Dermis microvascular lymphatic vessel endothelial cell (primary cell): ENCODE measurements at regions not wholly inside any gene's neighbourhood (a gene's known extent, or its start where the extent isn't known, plus 50 kb on each side); places are given as distances from the start of the nearest gene placed in this dataset.
"Not testable (repeated sequence)": the region's sequence is repeated elsewhere in the genome, so short reads cannot be mapped to it uniquely, and the experiment has no call there.

ENCODE experiments used
- DNase-seq, 2 donors: peaks; one replicate each; pipeline versions ENCODE4 v3.0.0 to v3.0.0-alpha.2; 2010; ENCODE audit warnings: low read depth in 2 of 2

DNA sequence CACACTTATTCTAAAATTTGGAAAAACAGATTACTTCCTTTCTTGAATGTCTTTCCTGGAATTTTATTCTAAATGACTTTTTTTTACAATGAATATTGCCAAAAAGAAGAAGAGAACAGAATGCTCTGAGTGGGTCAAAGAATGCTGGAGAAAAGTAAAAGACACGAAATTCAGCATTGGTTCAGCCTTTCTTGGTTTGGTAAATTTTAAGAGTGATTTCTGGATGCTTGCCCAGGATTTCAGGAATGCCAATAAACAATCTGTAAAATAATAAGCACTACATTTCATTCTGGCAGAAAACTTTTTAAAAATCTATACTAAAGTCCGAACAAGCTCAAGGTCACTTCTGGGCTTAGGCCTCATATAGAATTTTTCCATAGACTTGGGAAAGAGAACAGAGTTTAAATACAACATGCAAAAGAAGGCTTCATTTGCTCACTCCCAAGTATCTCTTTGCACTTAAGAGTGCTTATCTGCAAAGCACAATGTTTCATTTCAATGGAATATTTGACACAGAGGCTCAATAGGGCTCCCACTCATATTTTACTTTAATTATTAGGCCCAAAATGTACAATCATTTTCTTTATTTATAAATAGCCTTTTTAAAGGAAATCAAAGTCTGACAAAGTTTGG lies 359.5 kb upstream of the ANKRD30A start:
- DNase-seq: no peak

DNA sequence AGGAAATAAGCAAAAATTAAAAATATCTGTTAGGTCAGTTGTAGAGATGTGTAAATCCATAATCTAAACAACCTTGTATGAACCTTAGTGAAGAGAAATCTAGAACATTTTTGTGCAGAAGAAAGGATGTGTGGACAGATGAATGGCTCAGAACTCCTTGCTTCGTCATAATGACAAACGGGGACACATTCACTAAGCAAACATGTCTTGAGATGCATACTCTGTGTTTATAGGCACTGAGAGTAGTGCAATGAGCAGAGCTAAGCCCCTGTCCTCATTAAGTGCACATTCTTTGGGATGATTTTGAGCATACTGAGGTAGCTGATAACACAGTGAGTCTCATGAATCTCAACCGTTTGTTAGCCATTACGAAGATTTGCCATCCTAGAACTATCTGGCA lies 360.6 kb upstream of the ANKRD30A start:
- DNase-seq: no peak

DNA sequence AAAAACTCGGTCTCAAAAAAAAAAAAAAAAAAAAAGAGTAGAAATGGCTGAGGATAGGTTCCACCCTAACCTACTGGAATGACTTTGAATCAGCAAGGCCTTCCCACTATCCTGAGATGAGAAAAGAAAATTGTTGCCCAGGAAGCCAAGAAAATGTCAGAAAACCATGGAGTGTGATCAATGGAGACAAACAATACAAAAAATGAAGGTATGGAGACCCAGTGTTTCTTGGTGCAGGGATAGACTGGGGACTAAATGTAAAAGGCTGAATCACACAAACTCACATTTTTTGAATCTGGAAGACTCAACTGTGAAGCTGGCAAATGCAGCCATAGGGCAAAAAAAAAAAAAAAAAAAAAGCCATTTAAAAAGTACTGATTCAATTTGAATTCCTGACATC lies 364.3 kb upstream of the ANKRD30A start:
- no peak for DNase-seq

DNA sequence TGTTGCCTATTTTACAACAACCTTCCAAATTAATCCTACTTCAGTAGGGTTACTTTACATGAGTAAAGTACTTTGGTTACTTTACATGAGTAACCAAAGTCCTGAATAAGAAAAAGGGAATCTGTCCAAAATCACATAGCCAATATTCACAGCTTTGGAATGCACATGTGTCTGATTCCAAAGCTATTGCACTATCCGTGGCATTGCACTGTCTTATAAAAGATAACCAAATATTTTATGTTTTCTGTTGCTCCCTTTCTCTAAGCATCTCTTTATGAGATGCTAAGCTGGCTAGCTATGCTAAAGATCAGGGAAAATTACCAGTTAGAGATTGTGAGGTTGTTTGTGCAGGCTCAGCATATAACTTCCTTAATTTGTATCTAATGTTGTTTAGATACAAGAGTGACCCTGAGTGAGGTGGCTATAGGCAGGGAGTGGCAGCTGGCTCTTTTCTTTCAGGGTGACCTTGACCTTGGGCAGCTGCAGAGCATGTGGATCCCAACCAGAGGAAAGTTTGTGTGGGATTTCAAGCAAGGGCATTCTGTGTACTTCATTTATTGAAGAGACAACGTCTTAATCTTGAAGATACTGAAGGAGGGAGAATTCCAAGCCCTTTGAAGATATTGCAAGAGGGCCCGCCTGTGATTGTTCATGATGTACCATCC lies 366.1 kb upstream of the ANKRD30A start:
- no peak for DNase-seq

DNA sequence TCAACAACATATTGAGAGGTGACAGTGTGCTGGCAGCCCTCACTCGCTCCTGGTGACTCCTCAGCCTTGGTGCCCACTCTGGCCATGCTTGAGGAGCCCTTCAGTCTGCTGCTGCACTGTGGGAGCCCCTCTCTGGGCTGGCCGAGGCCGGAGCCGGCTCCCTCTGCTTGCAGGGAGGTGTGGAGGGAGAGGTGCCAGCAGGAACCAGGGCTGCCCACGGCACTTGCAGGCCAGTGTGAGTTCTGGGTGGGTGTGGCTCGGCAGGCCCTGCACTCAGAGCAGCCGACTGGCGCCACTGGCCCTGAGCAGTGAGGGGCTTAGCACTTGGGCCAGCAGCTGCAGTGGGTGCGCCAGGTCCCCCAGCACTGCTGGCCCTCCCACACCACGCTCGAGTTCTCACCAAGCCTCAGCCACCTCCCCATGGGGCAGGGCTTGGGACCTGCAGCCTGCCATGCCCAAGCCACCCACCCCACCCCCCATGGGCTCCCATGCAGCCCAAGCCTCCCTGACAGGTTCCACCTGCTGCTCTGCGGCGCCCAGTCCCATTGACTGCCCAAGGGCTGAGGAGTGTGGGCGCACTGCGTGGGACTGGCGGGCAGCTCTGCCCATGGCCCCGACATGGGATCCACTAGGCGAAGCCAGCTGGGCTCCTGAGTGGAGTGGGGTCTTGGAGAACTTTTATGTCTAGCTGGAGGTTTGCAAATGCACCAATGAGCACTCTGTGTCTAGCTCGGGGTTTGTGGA lies 377.1 kb upstream of the ANKRD30A start:
- no peak for DNase-seq

DNA sequence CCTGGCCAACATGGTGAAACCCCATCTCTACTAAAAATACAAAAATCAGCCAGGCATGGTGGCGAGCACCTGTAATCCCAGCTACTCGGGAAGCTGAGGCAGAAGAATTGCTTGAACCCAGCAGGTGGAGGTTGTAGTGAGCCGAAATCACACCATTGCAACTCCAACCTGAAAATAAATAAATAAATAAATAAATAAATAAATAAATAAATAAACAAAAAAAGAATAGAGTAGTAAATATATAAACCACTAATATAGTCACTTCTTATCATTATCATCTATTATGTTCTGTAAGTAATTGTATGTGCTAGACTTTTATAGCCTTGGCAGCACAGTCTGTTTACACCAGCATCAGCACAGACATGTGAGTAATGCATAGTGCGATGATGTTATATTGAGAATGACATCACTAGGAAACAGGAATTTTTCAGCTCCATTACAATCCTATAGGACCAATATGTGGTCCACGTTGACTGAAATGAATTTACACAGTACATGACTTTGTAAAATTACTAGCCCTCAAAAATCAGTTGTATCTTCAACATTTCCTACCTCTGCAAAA lies 385.4 kb upstream of the ANKRD30A start:
- no peak for DNase-seq

DNA sequence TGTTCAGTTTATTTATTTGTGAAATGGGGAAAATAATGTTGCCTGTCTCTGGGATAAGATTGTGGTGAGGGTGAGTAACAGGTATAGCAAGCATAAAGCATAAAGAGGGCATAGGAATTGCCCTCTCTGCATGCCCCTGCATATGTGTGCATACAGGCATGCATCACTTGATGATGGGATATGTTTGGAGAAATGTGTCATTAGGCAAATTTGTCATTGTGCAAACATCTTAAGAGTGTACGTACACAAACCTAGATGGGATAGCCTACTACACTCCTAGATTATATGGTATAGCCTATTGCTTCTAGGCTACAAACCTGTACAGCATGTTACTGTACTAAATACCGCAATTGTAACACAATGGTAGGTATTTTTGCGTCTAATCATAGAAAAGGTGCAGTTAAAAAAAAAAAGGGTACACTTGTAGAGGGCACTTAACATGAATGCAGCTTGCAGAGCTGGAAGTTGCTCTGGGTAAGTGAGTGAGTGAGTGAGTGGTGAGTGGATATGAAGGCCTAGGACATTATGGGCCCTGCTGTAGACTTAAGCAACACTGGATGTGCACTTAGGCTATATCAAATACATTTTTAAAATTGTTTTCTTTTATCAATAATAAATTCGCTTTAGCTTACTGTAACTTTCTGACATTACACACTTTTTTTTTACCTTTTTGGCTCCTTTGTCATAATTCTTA lies 386.5 kb upstream of the ANKRD30A start:
- DNase-seq: no peak

DNA sequence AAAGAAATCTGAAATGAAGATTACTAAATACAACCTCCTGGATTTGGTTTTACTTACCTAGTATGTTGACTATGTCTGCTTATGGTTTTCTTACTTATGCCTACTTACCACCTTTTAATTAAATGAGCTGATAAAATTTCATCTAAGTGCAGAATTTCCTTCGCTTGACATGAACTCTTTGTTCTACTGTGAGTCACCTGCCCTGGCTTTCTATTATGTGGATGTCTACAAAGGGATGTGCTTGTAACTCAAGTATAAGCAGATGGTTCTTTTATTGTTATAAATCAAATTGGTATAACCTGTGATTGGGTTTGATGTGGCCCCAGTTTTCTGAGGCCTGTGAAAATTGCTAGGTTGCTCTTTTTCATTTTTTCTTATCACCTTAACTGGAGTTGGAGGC lies 389.1 kb upstream of the ANKRD30A start:
- DNase-seq: no peak

DNA sequence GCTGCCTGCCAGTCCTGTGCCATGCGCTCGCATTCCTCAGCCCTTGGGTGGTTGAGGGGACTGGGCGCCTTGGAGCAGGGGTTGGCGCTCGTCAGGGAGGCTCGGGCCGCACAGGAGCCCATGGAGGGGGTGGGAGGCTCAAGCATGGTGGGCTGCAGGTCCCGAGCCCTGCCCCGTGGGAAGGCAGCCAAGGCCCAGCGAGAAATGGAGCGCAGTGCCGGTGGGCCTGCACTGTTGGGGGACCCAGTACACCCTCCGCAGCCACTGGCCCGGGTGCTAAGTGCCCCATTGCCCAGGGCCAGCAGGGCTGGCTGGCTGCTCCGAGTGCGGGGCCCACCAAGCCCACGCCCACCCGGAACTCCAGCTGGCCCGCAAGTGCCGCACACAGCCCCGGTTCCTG lies 390.8 kb upstream of the ANKRD30A start:
- not testable (repeated sequence) for DNase-seq

DNA sequence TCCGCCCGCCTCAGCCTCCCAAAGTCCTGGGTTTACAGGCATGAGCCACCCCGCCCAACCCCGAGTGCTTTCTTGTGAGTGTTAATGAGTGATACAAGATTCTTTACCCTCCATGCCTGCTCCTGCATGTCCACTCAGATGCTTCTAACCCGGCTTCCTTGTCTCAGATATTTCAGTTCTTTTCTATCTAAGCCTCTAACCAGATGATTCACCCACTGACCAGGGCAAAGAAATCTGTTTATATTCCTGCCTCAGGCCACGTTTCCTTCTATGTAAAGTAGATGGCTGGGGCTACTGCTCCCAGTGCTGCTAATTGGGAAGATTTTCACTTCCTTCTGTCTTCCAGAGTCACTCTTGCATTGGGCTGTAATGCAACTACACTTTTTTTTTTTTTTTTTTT lies 395.1 kb upstream of the ANKRD30A start:
- DNase-seq: no peak

DNA sequence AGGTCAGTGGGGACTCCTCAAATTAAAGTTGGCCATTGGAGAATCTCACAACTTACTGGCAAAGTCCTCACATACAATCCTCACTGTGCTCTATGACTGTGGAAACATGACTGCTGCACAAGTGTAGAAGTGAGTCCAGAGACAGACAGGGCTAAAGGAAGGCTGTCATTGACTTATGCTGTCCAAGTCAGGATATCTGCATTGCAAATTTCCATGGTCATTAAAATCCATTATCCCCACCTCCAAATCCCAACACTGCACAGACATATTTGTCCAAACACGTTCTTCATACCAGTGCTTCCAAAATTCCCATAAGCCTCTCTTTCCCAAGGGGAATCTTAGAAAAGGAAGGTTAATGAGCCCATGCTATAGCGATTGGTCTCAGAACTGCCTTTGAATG lies 396.8 kb upstream of the ANKRD30A start:
- no peak for DNase-seq

DNA sequence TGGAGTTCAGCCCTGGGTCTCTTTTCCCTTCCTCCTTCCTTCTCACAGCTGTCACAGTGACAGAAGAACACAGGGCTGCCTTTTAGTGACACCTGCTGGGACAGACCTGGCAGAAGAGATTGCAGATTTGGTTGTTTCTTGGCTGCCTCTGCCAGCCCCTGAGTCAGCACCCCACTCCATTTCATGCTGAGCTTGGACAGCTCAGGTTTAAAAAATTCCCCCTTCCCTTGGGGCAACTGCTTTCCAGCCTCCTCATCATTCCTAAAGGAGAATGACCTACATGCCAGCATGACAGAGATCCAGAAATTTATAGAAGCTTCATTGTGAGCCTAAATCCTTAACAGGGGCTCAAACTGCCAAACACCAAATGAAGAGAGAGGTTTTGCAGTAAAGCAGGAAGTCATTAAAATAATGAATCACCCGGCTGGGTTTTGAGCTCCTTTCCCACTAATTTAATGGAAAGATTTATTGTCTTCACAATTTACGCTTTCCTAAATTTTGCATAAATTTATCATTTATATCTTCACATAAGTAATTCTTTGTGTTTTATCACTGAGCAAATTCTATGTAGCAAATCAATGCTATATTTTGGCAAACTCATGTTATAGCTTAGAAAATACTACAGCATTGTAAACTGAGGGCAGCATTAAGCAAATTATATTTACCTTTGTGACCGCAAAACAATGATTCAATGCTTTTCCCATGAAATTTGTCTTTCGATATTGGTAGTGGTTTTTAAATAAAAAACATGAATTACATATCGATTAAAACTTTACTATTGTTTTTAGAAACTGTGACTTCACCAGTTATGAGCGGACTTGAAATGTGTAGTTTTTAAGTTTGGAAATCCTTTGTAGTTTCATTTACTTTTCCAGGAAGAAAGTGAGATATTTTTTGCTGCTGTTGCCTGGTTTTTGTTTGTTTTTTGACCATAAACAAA lies 399.5 kb upstream of the ANKRD30A start:
- peak; percentile 54 to 68 for DNase-seq

DNA sequence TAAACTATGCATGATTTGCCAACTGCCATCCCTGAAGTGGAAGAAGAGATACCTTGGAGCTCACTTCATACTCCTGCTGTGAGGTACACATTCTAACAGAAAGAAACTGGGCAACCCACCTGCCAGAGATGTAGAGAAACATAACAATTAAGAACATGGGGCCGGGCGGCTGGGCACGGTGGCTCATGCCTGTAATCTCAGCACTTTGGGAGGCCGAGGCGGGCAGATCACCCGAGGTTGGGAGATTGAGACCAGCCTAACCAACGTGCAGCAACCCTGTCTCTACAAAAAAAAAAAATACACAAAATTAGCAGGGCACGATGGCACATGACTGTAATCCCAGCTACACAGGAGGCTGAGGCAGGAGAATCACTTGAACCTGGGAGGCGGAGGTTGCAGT lies 402.6 kb upstream of the ANKRD30A start:
- DNase-seq: no peak

DNA sequence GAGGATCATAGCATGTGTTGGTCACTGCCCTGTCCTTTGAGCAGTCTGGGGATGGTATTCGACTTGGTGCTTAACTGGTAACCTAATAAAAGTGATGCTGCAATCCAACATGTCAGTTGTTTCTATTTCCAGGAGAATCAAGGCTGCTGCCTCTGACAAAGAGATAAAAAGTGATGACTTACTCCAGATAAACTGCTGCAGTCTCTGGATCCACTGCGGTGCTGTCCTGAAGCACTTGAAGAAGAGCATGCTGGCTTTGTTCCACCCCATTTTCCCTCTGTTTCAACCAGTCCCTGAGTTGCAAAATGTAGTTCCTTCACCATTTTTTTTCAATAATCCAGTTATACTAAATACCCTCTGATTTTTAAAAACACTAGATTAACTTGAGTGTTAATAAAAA lies 403.5 kb upstream of the ANKRD30A start:
- DNase-seq: no peak

DNA sequence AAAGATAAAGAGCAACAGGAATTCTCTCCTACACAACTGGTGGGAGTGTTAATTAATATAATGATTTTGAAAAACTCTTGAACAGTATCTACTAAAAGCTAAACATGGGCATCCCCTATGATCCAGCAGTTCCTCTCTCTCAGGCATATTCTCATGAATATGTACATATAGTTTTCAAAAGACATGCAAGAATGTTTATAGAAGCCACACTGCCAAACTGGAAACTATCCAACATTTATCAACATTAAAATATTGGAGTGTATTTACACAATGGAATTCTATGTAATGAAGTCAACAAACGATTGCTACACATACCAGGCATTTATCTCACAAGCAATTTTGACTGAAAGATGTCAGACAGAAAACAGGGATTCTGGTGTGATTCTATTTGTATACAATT lies 404.5 kb upstream of the ANKRD30A start:
- peak in 1 of 2 donors; percentile 0 for DNase-seq

DNA sequence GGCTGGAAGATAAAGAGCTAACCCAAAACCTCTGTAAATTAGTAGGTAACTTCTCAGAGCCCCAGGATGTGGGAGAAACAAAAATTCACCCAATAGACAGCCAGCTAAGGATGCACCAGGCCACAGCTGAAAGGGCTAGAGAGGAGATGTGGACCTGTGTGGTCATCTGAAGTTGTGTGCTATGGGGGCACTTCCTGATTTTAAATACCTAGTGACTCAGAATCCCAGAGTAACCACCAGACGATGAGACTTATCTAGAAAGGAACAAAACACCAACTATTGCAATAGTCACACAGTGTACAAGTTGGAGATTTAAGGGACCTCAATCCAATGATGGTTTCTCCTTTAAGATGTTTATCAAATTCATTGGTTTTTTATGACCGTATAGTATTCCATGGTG lies 408.3 kb upstream of the ANKRD30A start:
- no peak for DNase-seq

DNA sequence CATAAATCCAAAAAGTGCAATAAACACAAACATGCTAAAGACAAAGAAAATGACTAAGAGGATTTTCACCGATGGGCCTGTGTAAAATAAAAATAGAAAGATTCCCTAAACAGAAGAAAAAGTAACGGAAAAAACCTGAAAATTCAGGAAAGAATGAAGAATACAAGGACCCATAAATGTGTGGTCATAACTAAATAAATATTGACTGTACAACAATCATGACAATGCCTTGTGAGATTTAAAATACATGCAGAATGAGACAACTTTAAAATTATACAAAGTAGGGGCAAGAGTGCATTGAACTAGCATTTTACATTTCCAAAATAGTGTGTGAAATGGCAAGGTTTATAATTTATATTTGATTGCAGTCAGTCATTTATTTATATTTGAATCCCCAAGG lies 409.1 kb upstream of the ANKRD30A start:
- DNase-seq: no peak

DNA sequence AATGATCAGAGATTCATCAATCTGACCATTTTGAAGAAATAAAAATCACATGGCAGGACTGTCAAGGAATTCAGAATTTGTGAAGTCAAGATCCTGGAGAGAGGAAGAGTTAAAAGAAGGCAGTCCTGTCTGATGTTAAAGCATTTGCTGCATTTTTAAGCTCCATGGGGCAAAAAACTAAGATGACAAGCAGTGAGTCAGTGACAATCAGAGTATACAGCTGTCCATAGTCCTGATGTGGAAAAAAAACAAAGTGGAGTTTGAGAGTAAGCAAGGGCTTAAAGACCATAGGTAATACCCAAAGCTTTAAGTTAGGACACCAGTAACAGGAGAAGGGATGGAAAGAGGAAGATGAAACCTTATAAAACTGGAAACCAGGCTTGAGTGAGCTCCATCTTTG lies 412.7 kb upstream of the ANKRD30A start:
- no peak for DNase-seq

DNA sequence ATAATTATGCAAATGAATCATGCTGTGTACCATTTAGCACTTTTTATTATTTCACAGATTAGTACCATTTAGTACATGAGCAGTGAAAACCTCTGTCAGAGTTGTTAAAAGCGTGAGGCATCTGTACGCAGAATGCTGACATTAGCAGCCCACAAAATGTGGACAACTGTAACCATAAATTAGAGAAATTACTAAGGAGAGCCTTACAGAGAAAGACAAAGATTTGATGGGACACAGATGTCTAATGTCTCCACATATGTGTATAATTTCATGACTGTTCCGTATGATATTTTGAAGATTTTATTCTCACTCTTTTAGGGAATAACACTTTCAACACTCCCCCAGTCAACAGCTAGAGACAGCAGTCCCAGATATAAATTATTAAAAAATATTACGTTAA lies 414.0 kb upstream of the ANKRD30A start:
- DNase-seq: no peak

DNA sequence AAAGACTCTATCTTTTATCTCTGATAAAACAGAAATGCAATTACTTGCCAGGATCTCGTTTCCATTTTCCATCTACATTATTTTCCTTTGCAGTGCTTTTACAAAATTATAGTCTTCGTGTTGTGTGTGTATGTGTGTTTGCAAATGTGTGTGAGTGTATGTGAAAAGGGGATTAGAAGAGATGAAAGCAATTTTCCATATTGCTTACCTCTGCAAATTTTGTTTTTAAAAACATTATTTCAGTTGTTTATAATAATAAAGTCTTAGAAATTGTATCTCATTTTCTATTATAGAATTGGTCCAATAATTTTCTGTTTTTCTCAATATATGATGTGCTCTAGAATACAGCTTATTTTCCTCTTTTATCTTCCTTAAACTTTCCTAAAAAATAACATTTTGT lies 421.3 kb upstream of the ANKRD30A start:
- no peak for DNase-seq

DNA sequence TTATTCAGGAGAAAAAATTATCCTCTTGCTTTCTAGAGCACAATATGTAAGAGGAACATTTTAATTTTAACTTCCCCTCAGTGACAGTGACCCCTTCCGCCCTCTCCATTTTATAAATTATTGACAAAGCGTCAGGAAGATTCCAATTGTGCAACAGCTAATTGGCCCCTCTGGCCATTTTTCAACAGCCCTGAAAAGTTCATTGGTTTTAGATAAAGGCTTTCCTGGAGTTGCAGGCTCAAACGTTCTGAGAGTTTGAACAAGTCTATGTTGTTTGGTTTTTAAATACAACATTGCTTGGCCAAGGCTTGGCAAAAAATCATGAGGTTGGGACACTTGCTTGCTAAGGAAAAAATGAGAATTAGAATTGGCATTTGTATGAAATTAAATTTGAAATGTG lies 422.2 kb upstream of the ANKRD30A start:
- DNase-seq: no peak
